ENCODE measurements at regions not wholly inside any gene's neighbourhood (a gene's known extent, or its start where the extent isn't known, plus 50 kb on each side); places are given as distances from the start of the nearest gene placed in this dataset.

- no peaks in the 10 kb centered on the region for H3K9me3 ChIP-seq (replicated peaks; ENCODE audit: control insufficient read depth, insufficient read depth, low read depth, low read length)
- DNase-seq (ENCODE audit: extremely low read depth in 1 of 4, low spot score in 3 of 4) = no peak
- no peaks in the 10 kb centered on the region for H3K36me3 ChIP-seq (ENCODE audit: control insufficient read depth, insufficient read depth, low read length)
- no peaks in the 10 kb centered on the region for H3K27me3 ChIP-seq (ENCODE audit: control insufficient read depth in 2 of 2, insufficient read depth in 2 of 2, low read length in 2 of 2)
- H3K4me2 ChIP-seq (ENCODE audit: insufficient read depth, low read length) = no peak overlapping the region
- no peak overlapping the region for H2AFZ ChIP-seq (ENCODE audit: low read depth, low read length)
- H4K20me1 ChIP-seq (replicated peaks; ENCODE audit: control insufficient read depth, insufficient read depth, low read length) = no peaks in the 10 kb centered on the region
- intact Hi-C loops (cut with micrococcal nuclease) = loop anchor here (10.0 kb wide), 1 partner anchor 96 kb away; no protein-coding TSS in a partner anchor
- no peak overlapping the region for H3K9ac ChIP-seq (ENCODE audit: insufficient read depth in 1 of 2, low read depth in 2 of 2, low read length in 2 of 2)
- no peak overlapping the region for H3K4me3 ChIP-seq
- H3K9me1 ChIP-seq (ENCODE audit: control insufficient read depth, insufficient read depth, low read length) = no peaks in the 10 kb centered on the region
- no peak for FAIRE-seq
- no TSS peak for BruUV-seq (replicated peaks)
- no peaks in the 10 kb centered on the region for H3K4me1 ChIP-seq (replicated peaks in 1 of 2; ENCODE audit: control insufficient read depth in 2 of 2, insufficient read depth in 2 of 2, low read length in 2 of 2)
- H3K27ac ChIP-seq (ENCODE audit: extremely low read depth, low read depth, low read length) = no peak overlapping the region
- TF ChIP-seq ZKSCAN8 (CRISPR knock-in tag; IDR thresholded peaks at IDR 0.05) = no peak
- no peak for TF ChIP-seq ZNF263 (CRISPR knock-in tag; IDR thresholded peaks at IDR 0.05; ENCODE audit: borderline replicate concordance)
- no peak for TF ChIP-seq MAFF (IDR thresholded peaks at IDR 0.05; ENCODE audit: low read length)
- no peak for TF ChIP-seq DACH1 (IDR thresholded peaks at IDR 0.05; ENCODE audit: partially characterized antibody)
- TF ChIP-seq PHTF2 (CRISPR knock-in tag; IDR thresholded peaks at IDR 0.05) = no peak
- no peak for TF ChIP-seq NR4A1 (CRISPR knock-in tag; IDR thresholded peaks at IDR 0.05)
- TF ChIP-seq NR4A1 (tag; IDR thresholded peaks at IDR 0.05) = no peak
- no peak for TF ChIP-seq DIDO1 (tag; IDR thresholded peaks at IDR 0.05; ENCODE audit: low read depth)
- TF ChIP-seq ZNF518B (CRISPR knock-in tag; IDR thresholded peaks at IDR 0.05) = no peak
- ChIA-PET POLR2A (interaction anchor here (1.5 kb wide), 1 partner anchor 8 kb away, joined by 3 read pairs; no protein-coding TSS in a partner anchor), CTCF (ENCODE audit: low intra/inter-chr PET ratio) (no interaction called here)
- no peak for ATAC-seq
- in situ Hi-C loops (cut with MboI) = no loop called here
- H3K79me2 ChIP-seq (ENCODE audit: control insufficient read depth, insufficient read depth, low read length) = no peaks in the 10 kb centered on the region
Measured at GRCh38 chr6:67870321-67870720, 764.8 kb upstream of the ADGRB3 start.

Data from K562 (cell line).